ENCODE measurements at regions not wholly inside any gene's neighbourhood (a gene's known extent, or its start where the extent isn't known, plus 50 kb on each side); places are given as distances from the start of the nearest gene placed in this dataset.
"Not testable (repeated sequence)": the region's sequence is repeated elsewhere in the genome, so short reads cannot be mapped to it uniquely, and the experiment has no call there.

DNA sequence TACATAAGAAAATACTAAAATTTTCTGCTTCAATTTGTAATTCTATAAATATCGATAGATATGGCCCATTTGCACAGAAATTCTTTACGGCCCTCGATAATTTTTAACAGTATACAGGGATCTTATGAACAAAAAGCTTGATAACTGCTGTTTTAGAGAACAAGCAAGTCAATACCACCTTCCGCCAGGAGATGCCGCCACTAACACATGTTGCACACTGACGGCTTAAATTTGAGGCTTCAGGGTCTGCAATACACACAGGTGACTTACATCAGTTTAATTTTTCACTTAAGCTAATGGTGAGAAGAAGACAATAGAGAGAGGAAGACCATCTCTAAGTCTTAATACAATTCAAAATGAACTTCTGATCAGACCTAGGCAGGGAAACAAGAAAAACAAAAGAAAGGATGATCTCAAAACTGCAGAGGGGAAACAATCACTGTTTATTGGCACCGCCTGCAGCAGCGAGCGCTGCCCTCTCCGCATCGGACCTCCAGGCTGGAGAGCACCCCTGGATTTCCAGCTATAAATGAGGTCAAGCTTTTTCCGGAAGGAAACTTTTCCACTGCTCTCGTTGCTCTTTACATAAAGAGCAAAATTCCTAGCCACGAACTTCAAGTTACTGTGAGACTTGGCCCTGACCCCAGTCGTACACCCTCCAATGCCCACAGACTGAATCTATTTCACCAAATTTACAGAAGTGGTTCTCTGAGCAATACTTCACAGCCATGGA, 53.9 kb downstream of the OTOR start:
- Mint-ChIP-seq H3K27ac (no peak overlapping the region), H3K4me1 (ENCODE audit: low read depth) (no peaks in the 10 kb centered on the region), H3K27me3 (peaks cover 23% of the 10 kb centered on the region), H3K9me3 (no peaks in the 10 kb centered on the region), H3K4me3 (no peak overlapping the region), H3K36me3 (ENCODE audit: low read depth) (no peaks in the 10 kb centered on the region)
- intact Hi-C loops (cut with micrococcal nuclease) = no loop called here

- Mint-ChIP-seq H3K9me3 (no peaks in the 10 kb centered on the region), H3K4me3 (no peak overlapping the region), H3K27me3 (peaks cover 24% of the 10 kb centered on the region), H3K36me3 (ENCODE audit: low read depth) (no peaks in the 10 kb centered on the region), H3K27ac (no peak overlapping the region), H3K4me1 (ENCODE audit: low read depth) (no peaks in the 10 kb centered on the region)
- intact Hi-C loops (cut with micrococcal nuclease) = no loop called here
These were observed 54.4 kb downstream of the OTOR start for GRCh38 chr20:16802652-16802935.

DNA sequence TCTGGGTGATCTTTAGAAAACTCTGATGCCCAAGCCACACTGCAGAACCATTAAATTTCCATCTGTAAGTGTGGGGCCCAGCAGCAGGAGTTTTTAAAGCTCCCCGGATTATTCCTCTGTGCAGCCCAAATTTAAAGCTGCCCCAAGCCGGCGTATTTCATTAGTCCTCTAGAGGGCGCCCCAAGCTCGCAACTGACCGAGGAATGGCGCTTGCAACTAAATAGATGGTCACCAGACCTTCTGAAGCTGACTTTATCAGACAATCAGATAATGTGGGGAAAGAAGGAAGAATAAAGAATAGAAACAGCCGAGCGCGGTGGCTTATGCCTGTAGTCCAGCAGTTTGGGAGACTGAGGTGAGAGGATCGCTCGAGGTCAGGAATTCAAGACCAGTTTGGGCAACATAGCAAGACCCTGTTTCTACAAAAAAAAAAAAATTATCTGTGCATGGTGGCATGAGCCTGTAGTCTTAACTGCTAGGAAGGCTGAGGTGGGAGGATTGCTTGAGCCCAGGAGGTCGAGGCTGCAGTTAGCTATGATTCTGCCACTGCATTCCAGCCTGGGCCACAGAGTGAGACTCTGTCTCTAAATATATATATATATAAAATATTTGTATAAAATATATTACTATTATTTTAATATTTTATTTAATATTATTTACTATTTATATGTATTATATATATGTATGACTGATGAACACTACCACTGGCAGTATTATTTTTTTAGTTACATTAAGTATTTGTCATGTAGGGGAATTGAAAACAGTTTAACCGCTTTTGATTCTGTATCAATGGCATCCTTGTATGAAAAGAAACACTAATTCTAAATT, 56.0 kb downstream of the OTOR start:
- H3K27me3 Mint-ChIP-seq = peaks cover 24% of the 10 kb centered on the region
- H3K36me3 Mint-ChIP-seq (ENCODE audit: low read depth) = no peaks in the 10 kb centered on the region
- intact Hi-C loops (cut with micrococcal nuclease) = loop anchor here (1.0 kb wide), 1 partner anchor 627 kb away; no protein-coding TSS in a partner anchor
- no peak overlapping the region for H3K27ac Mint-ChIP-seq
- H3K4me3 Mint-ChIP-seq = no peak overlapping the region
- no peaks in the 10 kb centered on the region for H3K9me3 Mint-ChIP-seq
- H3K4me1 Mint-ChIP-seq (ENCODE audit: low read depth) = no peaks in the 10 kb centered on the region

- no peaks in the 10 kb centered on the region for H3K36me3 Mint-ChIP-seq (ENCODE audit: low read depth)
- no peaks in the 10 kb centered on the region for H3K4me1 Mint-ChIP-seq (ENCODE audit: low read depth)
- H3K4me3 Mint-ChIP-seq = no peak overlapping the region
- intact Hi-C loops (cut with micrococcal nuclease) = loop anchor here (1.0 kb wide), 1 partner anchor 627 kb away; no protein-coding TSS in a partner anchor
- no peak overlapping the region for H3K27ac Mint-ChIP-seq
- peaks cover 24% of the 10 kb centered on the region for H3K27me3 Mint-ChIP-seq
- no peaks in the 10 kb centered on the region for H3K9me3 Mint-ChIP-seq
These were observed 56.6 kb downstream of the OTOR start for GRCh38 chr20:16804793-16805187.

GRCh38 chr20:16806061-16806460, 57.9 kb downstream of the OTOR start:
- H3K9me3 Mint-ChIP-seq = no peaks in the 10 kb centered on the region
- H3K27me3 Mint-ChIP-seq = peaks cover 24% of the 10 kb centered on the region
- H3K4me3 Mint-ChIP-seq = no peak overlapping the region
- intact Hi-C loops (cut with micrococcal nuclease) = no loop called here
- no peaks in the 10 kb centered on the region for H3K36me3 Mint-ChIP-seq (ENCODE audit: low read depth)
- H3K4me1 Mint-ChIP-seq (ENCODE audit: low read depth) = no peaks in the 10 kb centered on the region
- H3K27ac Mint-ChIP-seq = no peak overlapping the region

DNA sequence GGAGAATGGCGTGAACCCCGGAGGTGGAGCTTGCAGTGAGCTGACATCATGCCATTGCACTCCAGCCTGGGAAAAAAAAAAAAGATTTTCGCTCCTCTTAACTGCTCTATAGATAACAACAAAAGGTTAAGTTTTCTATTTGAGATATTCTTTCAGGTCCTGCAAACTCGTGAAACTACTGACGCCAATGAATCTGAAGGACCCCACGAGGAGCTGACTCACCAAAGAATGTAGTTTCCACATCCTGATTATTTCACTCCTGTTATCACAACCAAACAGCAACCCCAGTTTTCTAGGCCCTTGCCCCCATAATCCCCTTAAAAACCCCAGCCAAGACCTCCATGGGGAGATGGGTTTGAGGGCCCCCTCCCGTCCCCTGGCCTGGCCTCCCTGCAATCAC, 58.7 kb downstream of the OTOR start:
- Mint-ChIP-seq H3K36me3 (ENCODE audit: low read depth) (no peaks in the 10 kb centered on the region), H3K9me3 (no peaks in the 10 kb centered on the region), H3K4me3 (no peak overlapping the region), H3K27me3 (peaks cover 24% of the 10 kb centered on the region), H3K4me1 (ENCODE audit: low read depth) (no peaks in the 10 kb centered on the region), H3K27ac (no peak overlapping the region)
- intact Hi-C loops (cut with micrococcal nuclease) = no loop called here

DNA sequence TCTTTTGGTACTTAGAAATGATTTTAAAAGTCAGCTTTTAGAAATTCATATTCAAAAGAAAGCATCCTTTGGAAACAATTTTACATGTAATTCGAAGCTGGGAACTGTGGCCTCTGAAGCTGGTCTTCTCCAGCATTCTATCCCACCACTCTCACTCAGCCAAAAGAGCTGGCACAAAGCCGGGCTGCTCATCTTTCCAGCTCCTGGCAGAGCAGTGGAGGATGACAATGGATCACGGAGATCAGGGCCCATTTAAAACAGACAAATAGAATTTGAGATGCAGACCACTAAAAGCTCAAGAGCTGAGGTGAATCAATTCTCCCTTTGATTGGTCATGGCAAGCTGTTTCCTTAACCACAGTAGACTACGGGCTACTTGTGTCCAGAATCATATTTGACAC, 60.6 kb downstream of the OTOR start:
- intact Hi-C loops (cut with micrococcal nuclease) = no loop called here
- H3K36me3 Mint-ChIP-seq (ENCODE audit: low read depth) = no peaks in the 10 kb centered on the region

GRCh38 chr20:16810216-16810615, 62.1 kb downstream of the OTOR start:
- intact Hi-C loops (cut with micrococcal nuclease) = no loop called here
- Mint-ChIP-seq H3K4me3 (no peak overlapping the region), H3K27ac (no peak overlapping the region), H3K27me3 (peaks cover 7% of the 10 kb centered on the region), H3K36me3 (ENCODE audit: low read depth) (no peaks in the 10 kb centered on the region), H3K9me3 (no peaks in the 10 kb centered on the region), H3K4me1 (ENCODE audit: low read depth) (no peaks in the 10 kb centered on the region)

More for the DNA sequence above, 60.6 kb downstream of the OTOR start:
- no peaks in the 10 kb centered on the region for H3K4me1 Mint-ChIP-seq (ENCODE audit: low read depth)
- peaks cover 14% of the 10 kb centered on the region for H3K27me3 Mint-ChIP-seq
- H3K27ac Mint-ChIP-seq = no peak overlapping the region
- no peaks in the 10 kb centered on the region for H3K9me3 Mint-ChIP-seq
- no peak overlapping the region for H3K4me3 Mint-ChIP-seq

DNA sequence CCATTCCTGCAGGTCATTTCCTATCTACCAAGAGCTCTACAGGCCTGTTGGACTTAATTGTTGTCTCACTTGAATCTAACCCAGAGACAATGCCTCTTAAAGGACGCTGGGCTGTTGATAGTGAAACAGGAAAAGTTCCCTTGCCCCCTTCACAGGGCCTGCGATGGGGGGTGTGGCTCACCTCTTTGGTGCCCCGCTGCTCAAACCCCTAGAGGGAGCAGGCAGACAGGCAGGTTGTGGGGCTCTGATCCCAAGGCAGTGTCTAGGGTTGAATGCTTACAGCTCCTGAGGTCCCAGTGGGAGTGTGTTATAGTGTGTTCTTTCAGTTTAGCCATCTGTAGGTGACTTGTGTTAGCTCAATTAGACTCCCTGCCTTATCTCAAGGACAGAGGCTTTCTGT, 68.0 kb downstream of the OTOR start:
- intact Hi-C loops (cut with micrococcal nuclease) = no loop called here
- Mint-ChIP-seq H3K27me3 (no peaks in the 10 kb centered on the region), H3K27ac (no peak overlapping the region), H3K9me3 (no peaks in the 10 kb centered on the region), H3K36me3 (ENCODE audit: low read depth) (no peaks in the 10 kb centered on the region), H3K4me3 (no peak overlapping the region), H3K4me1 (ENCODE audit: low read depth) (no peaks in the 10 kb centered on the region)

DNA sequence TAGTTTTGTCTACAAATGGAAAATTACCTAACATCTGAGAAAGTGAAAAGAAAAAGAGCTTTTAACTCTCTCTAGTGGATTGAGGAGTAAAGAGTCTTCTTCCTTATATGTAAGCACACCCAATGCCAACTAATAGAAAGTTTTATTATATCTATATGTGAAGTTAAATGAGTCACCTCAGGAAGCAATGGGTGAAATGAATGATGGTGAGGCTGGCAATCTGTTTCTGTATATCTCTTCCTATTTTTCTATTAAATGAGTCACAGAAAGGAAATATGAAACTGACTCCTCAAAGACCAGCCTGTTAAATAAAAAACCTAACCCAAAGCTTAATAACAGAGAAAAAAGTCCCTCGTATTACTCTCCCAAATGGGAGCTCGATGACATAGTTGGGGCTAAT, 71.3 kb downstream of the OTOR start:
- Mint-ChIP-seq H3K36me3 (ENCODE audit: low read depth) (no peaks in the 10 kb centered on the region), H3K27me3 (no peaks in the 10 kb centered on the region)

GRCh38 chr20:16821211-16822089, 73.3 kb downstream of the OTOR start:
- H3K27ac Mint-ChIP-seq = no peak overlapping the region
- no peaks in the 10 kb centered on the region for H3K36me3 Mint-ChIP-seq (ENCODE audit: low read depth)
- H3K27me3 Mint-ChIP-seq = no peaks in the 10 kb centered on the region
- no peaks in the 10 kb centered on the region for H3K4me1 Mint-ChIP-seq (ENCODE audit: low read depth)
- intact Hi-C loops (cut with micrococcal nuclease) = no loop called here
- H3K4me3 Mint-ChIP-seq = no peak overlapping the region
- no peaks in the 10 kb centered on the region for H3K9me3 Mint-ChIP-seq

More for the DNA sequence above, 71.3 kb downstream of the OTOR start:
- Mint-ChIP-seq H3K4me3 (no peak overlapping the region), H3K27ac (no peak overlapping the region), H3K4me1 (ENCODE audit: low read depth) (no peaks in the 10 kb centered on the region), H3K9me3 (no peaks in the 10 kb centered on the region)
- intact Hi-C loops (cut with micrococcal nuclease) = no loop called here

DNA sequence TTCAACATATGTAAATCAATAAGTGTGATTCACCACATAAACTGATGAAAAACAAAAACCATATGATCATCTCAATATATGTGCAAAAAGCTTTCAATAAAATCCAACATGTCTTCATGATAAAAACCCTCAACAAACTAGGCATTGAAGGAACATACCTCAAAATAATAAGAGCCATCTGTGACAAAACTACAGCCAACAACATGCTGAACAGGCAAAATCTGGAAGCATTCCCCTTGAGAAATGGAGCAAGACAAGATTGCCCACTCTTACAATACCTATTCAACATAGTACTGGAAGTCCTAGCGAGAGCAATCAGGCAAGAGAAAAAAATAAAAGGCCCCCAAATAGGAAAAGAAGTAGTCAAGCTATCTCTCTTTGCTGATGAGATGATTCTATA, 76.5 kb downstream of the OTOR start:
- no peak overlapping the region for H3K27ac Mint-ChIP-seq
- no peaks in the 10 kb centered on the region for H3K9me3 Mint-ChIP-seq
- no peak overlapping the region for H3K4me3 Mint-ChIP-seq
- no peaks in the 10 kb centered on the region for H3K4me1 Mint-ChIP-seq (ENCODE audit: low read depth)
- H3K27me3 Mint-ChIP-seq = no peaks in the 10 kb centered on the region
- H3K36me3 Mint-ChIP-seq (ENCODE audit: low read depth) = no peaks in the 10 kb centered on the region
- intact Hi-C loops (cut with micrococcal nuclease) = no loop called here

- Mint-ChIP-seq H3K27me3 (no peaks in the 10 kb centered on the region), H3K9me3 (no peaks in the 10 kb centered on the region), H3K4me3 (no peak overlapping the region), H3K27ac (no peak overlapping the region), H3K36me3 (ENCODE audit: low read depth) (no peaks in the 10 kb centered on the region), H3K4me1 (ENCODE audit: low read depth) (no peaks in the 10 kb centered on the region)
- intact Hi-C loops (cut with micrococcal nuclease) = no loop called here
These were observed 80.6 kb downstream of the OTOR start for GRCh38 chr20:16828666-16829305.

GRCh38 chr20:16835690-16836089, 87.5 kb downstream of the OTOR start:
- H3K4me1 Mint-ChIP-seq (ENCODE audit: low read depth); H3K36me3 Mint-ChIP-seq (ENCODE audit: low read depth); H3K27ac Mint-ChIP-seq; H3K4me3 Mint-ChIP-seq; H3K27me3 Mint-ChIP-seq; intact Hi-C loops (cut with micrococcal nuclease); H3K9me3 Mint-ChIP-seq: not testable (repeated sequence)
